RPMI8226 (cell line): ENCODE measurements at regions not wholly inside any gene's neighbourhood (a gene's known extent, or its start where the extent isn't known, plus 50 kb on each side); places are given as distances from the start of the nearest gene placed in this dataset.

Experiments
- DNase-seq: peaks from one replicate; pipeline ENCODE4 v3.0.0-alpha.2; 2015

DNA sequence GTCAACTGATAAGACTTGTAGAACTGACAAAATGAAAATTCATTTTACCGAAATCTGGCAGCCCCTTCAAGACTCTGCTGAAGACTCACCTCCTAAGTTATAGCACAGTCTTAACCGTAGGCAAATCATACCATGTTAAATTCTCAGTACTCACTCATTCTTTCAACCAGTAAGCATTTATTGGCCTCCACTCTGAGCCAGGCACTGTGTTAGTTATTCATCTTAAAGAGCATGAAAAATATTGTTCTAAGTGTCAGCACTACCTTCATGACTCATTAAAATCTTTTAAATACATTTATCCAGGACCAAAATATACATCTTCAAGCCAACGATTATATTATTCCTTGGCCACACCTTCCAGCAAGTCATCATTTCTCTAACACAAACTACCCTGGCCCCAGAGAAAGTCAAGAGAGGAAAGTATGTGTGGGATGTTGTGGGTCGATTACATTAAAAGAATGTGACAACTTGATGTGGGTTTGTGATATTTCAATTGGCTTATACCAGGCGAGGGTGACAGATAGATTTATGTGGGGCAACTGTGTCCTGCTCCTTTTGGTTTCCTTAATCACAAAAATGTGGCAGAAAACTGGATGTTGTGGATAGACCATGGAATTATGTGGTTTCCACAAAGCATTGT is 55.0 kb downstream of the TMEM30B start:
- no peak for DNase-seq

GRCh38 chr14:61225344-61225743 is 55.8 kb downstream of the TMEM30B start:
- DNase-seq, result no peak

DNA sequence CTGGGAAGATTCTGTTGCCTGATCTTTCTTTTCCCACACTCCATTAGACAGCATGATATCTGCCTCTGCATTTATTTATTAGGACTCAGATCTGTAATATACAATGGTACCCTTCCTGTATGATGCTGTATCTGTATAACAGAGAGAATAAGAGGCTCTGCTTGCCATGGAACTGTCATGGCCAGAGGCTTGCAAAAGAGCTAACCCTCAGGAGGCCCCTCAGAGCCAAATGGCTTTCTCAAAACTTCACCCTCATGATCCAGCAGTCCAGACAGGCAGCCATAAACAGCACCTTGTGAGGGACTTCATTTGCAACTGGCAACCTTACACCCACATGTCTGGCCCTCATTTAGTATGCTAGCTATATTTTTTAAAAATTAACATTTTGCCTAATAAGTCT is 57.6 kb downstream of the TMEM30B start:
- DNase-seq, result no peak

GRCh38 chr14:61222388-61222787 is 58.8 kb downstream of the TMEM30B start:
- no peak for DNase-seq

- DNase-seq, result no peak
Observed at GRCh38 chr14:61221906-61222305, 59.2 kb downstream of the TMEM30B start.

DNA sequence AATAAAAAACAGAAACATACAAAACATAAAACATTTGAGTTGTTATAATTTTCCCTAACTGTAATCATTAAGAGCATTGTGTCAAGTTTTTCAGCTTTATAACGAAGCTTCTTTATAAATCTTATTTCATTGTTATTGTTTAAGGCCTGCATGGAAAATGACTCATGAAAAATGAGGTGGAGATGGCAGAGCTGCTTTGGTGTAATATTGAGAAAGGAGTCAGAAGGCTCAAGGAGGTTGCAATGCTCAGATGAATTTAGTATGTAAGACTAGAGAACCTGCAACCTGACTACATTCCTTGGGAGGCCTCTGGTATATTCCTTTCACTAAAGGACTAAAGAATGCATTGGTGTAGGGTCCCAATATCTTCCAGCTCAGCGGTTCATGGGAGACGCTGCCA is 61.5 kb downstream of the TMEM30B start:
- no peak for DNase-seq

DNA sequence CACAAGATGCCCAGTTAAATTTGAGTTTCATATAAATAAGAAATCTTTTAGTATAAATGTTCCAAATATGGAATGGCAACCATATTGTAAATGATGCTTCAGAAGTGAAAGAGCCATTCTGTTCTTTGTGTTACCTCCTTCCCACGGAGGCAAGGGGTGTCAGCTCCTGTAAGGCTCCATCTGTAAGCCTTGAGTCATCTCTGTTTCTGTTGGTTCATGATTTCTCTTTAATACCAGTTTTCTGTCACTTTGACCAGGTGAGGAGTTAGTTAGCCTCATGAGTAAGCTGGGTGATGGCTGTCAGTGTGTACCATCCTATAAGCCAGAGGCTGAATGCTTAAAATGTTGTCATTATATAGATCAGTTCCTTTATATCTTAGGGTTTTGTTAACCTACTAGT is 61.9 kb downstream of the TMEM30B start:
- DNase-seq, result no peak

DNA sequence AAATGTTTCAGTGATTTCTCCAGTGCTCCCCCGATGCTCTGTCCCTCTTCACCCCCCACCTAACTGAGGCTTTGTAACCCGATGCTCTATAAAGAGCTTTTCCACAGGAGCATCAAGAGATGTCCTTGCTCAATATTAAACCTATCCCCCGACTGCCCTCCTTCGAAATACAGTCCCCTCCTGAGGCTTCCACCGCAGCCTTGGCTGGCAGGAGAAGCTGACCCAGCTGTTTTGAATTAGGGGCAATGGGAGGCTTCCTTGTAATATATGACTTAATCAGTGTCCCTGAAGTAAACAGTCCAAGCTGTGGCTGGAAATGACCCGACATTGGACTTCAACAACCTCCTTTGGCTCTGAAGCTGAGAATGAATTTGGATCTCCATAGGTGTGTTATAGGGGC is 62.4 kb downstream of the TMEM30B start:
- no peak for DNase-seq

GRCh38 chr14:61218157-61218556 is 63.0 kb downstream of the TMEM30B start:
- no peak for DNase-seq

GRCh38 chr14:61217516-61217915 is 63.6 kb downstream of the TMEM30B start:
- no peak for DNase-seq

GRCh38 chr14:61215222-61216020 is 65.7 kb downstream of the TMEM30B start:
- no peak for DNase-seq

DNA sequence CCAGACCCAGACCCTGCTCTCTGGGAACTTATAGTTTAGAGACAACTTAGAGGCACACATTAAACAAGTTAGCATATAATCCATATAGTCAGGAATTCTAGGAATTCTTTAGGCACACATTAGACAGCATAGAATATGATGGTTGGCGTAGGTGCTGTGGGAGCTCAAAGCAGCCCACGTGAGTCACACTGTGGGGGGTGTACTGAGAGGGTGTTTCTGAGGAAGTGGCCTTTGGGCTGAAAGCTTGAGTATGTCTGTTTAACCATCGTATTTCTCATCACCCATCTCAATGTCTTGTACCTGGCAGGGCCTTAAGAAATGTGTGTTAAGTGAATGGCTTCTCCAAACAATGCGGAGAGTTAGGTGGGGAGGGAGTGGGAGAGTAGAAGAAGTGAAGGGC is 67.2 kb downstream of the TMEM30B start:
- DNase-seq, result no peak

DNA sequence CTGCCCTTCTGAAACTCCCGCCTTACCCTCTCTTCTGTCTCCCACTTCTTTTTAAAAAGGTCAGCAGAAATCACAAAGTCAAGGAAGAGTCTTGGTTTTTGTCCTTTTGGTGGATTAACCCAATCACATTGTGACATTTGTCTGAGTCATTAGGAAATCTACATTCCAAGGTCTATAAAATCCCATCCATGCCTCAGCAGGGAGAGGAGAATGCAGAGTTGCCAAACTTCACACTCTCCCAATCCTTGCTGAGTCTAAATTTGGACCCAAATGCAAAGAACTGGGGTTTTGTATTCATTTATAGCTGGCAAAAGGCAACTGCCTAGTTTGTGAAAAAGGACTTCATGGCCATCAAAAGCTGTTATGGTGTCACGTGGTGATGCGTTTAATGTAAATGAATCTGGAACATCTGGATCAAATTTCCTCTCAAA is 67.9 kb downstream of the TMEM30B start:
- no peak for DNase-seq

GRCh38 chr14:61212546-61212945 is 68.6 kb downstream of the TMEM30B start:
- no peak for DNase-seq

- no peak for DNase-seq
Observed at GRCh38 chr14:61211476-61212255, 69.5 kb downstream of the TMEM30B start.

- no peak for DNase-seq
Observed at GRCh38 chr14:61203081-61203753, 77.9 kb downstream of the TMEM30B start.

DNA sequence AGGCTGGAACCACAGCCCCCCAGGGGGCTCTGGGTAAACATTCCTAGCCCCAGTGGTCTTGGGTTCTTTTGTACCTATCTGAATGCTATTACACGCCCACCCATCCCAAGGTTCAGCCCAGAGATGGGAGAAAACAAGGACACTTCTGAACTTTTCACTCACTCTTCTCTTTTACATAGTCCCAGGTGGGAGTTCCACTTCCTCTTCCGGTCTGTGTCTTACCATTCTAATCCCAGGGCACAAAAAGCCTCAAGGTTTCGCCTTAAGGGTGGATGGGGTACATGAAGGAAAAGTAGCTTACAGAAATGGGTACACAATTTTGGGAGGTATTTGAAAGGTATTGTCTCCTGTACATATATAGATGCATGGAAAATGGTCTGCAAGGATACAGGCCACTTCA is 79.0 kb downstream of the TMEM30B start:
- no peak for DNase-seq

DNA sequence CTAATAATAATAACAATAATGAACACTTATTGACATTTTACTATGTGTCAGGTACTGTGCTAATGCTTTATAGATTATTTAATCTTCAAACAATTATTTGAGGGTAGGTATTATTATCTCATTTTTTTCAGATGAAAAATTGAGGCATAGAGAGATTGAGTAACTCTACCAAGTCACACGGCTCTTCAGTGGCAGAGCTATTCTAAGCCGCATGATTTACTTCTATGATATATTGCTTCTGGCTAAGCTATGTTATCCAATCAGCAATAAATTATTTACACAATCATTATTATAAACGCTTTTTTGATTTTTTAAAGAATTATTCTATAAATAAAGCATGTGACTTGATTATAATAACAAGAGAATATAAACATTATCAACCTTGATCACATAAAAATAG is 80.0 kb downstream of the TMEM30B start:
- DNase-seq, result no peak

GRCh38 chr14:61197416-61197815 is 83.7 kb downstream of the TMEM30B start:
- DNase-seq, result no peak

DNA sequence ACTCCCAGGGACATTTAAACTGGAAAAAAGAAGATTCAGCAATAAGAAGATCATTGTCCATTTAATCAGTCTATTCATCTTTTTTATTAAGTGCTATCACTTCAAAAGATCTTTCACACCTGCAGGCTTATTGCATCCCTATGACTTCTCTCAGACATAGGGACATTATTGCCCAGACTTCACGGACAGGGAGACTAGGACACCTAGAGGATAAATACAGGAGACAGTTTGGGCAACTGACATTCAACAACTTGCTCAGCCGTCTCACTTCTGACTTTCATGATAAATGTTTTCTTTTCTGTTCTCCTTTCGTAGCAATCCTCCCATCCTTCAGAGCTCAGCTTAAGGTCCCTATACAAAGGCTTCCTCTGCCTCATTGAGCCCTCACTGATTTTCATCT is 84.3 kb downstream of the TMEM30B start:
- no peak for DNase-seq

DNA sequence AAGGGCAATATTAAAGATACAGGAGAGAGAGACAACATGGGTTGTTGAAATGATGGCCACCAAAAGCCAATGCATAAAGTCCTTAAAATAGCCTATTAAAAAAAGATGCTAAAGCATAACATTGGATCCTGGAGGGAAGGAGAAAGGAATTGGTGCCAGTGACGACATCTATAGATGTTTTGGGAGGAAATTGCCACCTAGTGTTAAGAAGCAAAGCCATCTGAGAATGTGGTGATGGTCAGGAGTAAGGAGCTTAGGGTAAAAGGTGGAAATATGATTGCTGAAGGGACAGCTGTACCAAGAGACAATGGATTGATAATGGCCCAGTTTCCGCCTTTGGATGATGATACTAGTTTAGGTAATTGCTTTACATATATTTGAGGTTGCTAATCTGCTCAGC is 85.1 kb downstream of the TMEM30B start:
- DNase-seq, result no peak

DNA sequence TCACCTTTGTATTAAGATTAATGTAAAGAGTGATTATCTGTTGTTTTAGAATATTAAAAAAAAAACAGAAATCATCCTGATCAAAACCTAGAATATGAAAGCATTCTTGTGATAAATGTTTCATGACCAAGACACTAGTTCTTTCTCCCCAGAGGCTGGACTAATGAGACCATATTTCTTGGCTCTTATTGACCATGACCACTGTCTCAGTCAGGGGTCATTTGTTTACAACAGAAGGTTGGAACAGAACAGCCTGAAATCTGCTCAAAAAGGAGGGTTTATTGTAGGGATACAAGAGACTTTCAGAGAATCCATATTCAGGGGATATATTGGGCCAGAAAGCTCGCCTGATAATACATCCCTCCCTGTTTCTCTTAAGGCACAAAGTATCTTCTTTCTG is 87.7 kb downstream of the TMEM30B start:
- no peak for DNase-seq

GRCh38 chr14:61192989-61193388 is 88.1 kb downstream of the TMEM30B start:
- DNase-seq, result no peak
